Psoas muscle (tissue), 7 donors: ENCODE measurements at regions not wholly inside any gene's neighbourhood (a gene's known extent, or its start where the extent isn't known, plus 50 kb on each side); places are given as distances from the start of the nearest gene placed in this dataset.
"Not testable (repeated sequence)": the region's sequence is repeated elsewhere in the genome, so short reads cannot be mapped to it uniquely, and the experiment has no call there.

Experiments
- ATAC-seq, 4 donors: fragments of 200-7000 bp; cut with Tn5 transposase; one replicate each; pipeline ENCODE4 v1.9.1; 2020; ENCODE audit warnings: moderate library complexity in 3 of 4, mild to moderate bottlenecking in 2 of 4
- DNase-seq, 2 donors: peaks; one replicate each; pipeline ENCODE4 v3.0.0-alpha.2; 2020
- H3K27ac ChIP-seq: fragments of 200-600 bp; one replicate; pipeline ENCODE4 v1.8.0; 2022
- H3K27me3 ChIP-seq, 3 donors: fragments of 200-600 bp in 1 of 3; one replicate each; pipeline versions ENCODE4 v1.6.1 to v1.8.0; 2013 to 2022; ENCODE audit warnings: low read length in 2 of 3, mild to moderate bottlenecking in 2 of 3, moderate library complexity in 1 of 3; ENCODE audit not compliant: insufficient read depth in 3 of 3
- H3K36me3 ChIP-seq, 2 donors: fragments of 200-600 bp in 1 of 2; one replicate each; pipeline versions ENCODE4 v1.6.1 to v1.8.0; 2013 to 2022; ENCODE audit warnings: low read depth in 1 of 2, mild to moderate bottlenecking in 1 of 2, moderate library complexity in 1 of 2; ENCODE audit not compliant: insufficient read depth in 1 of 2
- H3K4me1 ChIP-seq: fragments of 200-600 bp; one replicate; pipeline ENCODE4 v1.8.0; 2022
- H3K4me3 ChIP-seq: fragments of 200-600 bp; one replicate; pipeline ENCODE4 v1.8.0; 2022; ENCODE audit warnings: mild to moderate bottlenecking
- H3K9me3 ChIP-seq: fragments of 200-600 bp; one replicate; pipeline ENCODE4 v1.8.0; 2022
- WGBS, 3 donors: extraction: QIAGEN DNeasy Blood & Tissue Kit; methylation state at CpG; one replicate each; pipeline versions ENCODE4 v1.1.6 to v1.1.7; 2013; 5-methylcytosine and 5-hydroxymethylcytosine counted together
- intact Hi-C, 2 donors: fragments of 100-400 bp; cut with DNase I; formaldehyde crosslinking; loops; one replicate each; pipeline versions ENCODE4 v1.11.0 to v1.14.2; 2022
- TF ChIP-seq, protein P1 (sequence below): fragments of 200-600 bp; IDR thresholded peaks from one replicate; pipeline ENCODE4 v1.8.0; 2022; ENCODE audit warnings: antibody characterized with exemption
- donor health status: healthy with polysubstance abuse.
- donor health status: DM: no; HTN: no; CAD: no; lungs with moderate emphysema.
- donor health status: Bipolar disorder and iron deficiency.
- donor health status: healthy.
- donor health status: DM: yes; HTN: yes; CAD: no.
- donor health status: DM: no; HTN: no; CAD: no.
- donor health status: DM: yes; HTN: yes; CAD: no.

DNA sequence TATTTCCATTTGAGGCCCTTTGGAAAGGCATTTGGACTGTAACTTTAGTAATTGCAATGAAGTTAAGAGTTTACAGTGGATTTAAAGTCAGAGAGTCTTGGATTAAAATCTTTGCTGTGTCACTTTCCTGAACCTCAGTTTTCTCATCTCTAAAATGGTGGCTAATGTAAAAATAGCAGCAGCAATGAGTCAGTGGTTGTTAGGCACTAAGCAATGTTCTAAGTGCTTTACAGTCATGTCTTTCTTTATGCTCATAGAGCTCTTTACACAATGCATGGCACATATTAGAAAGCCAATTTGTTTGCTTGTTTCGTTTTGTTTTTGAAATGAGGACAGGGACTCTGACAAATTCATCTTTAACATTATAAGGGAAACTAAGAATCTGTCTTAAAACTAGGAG lies 222.7 kb upstream of the DNAJC19 start:
- Histone ChIP-seq H3K9me3 (no peaks in the 10 kb centered on the region), H3K36me3 (no peaks in the 10 kb centered on the region), H3K27ac (no peak overlapping the region), H3K4me1 (no peaks in the 10 kb centered on the region), H3K27me3 (peaks cover 0 to 3% (median 0%) of the 10 kb centered on the region in 3 donors), H3K4me3 (no peak overlapping the region)
- DNase-seq (no peak), ATAC-seq (no peak)
- TF ChIP-seq, protein P1, sequence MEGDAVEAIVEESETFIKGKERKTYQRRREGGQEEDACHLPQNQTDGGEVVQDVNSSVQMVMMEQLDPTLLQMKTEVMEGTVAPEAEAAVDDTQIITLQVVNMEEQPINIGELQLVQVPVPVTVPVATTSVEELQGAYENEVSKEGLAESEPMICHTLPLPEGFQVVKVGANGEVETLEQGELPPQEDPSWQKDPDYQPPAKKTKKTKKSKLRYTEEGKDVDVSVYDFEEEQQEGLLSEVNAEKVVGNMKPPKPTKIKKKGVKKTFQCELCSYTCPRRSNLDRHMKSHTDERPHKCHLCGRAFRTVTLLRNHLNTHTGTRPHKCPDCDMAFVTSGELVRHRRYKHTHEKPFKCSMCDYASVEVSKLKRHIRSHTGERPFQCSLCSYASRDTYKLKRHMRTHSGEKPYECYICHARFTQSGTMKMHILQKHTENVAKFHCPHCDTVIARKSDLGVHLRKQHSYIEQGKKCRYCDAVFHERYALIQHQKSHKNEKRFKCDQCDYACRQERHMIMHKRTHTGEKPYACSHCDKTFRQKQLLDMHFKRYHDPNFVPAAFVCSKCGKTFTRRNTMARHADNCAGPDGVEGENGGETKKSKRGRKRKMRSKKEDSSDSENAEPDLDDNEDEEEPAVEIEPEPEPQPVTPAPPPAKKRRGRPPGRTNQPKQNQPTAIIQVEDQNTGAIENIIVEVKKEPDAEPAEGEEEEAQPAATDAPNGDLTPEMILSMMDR: no peak
- intact Hi-C loops: no loop called here
- WGBS, 3 donors: 72 to 81% (median 77%) methylated on average over 1 of the region's 1 CpG

DNA sequence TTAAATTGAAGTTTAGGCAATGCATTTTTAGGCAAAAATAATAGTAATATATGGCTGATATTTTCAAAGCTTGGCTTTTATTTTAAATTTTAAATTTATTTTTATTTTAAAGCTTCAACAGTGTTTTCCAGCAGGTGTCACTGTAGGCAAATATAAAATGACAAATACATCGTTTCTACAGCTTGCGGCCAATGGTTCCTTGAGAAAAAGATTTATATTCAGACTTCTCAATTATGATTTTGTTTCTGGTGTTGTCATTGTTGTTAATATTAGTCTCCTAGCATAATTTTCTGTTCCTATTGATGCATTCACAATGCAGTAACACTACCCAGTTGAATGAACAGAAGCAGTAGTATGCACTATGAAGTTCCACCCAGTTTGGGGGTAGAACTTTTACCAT lies 220.7 kb upstream of the DNAJC19 start:
- no peak for DNase-seq
- ATAC-seq: no peak
- Histone ChIP-seq H3K4me1 (no peaks in the 10 kb centered on the region), H3K27ac (no peak overlapping the region), H3K27me3 (peaks cover 0 to 3% (median 0%) of the 10 kb centered on the region in 3 donors), H3K36me3 (no peaks in the 10 kb centered on the region), H3K4me3 (no peak overlapping the region), H3K9me3 (no peaks in the 10 kb centered on the region)
- TF ChIP-seq, protein P1: peak; percentile 23
- intact Hi-C loops: no loop called here
- WGBS, 3 donors: 10 to 11% (median 11%) methylated on average over 2 of the region's 2 CpGs

DNA sequence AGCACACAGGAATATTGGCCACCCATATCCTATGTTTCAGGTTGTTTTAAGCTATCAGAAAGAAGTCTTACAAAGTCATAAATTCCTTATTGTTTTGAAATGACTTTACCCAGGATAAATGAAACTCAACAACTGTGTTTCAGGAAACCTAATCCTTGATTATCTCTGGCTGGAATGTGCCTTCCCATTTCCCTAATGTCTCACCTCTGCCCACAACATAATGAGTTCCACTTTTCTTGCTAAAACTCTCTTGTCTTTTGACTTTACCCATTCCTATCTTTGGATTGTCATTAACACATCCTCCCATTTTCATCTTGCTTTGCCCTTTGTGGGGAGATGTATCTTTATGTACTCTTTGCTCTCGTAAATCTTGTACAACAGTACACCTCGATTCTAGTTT lies 200.0 kb upstream of the DNAJC19 start:
- intact Hi-C loops: no loop called here
- TF ChIP-seq, protein P1: no peak
- H3K9me3 ChIP-seq: no peaks in the 10 kb centered on the region
- DNase-seq (no peak), ATAC-seq (no peak)
- no peaks in the 10 kb centered on the region for H3K27me3 ChIP-seq
- no peaks in the 10 kb centered on the region for H3K4me1 ChIP-seq
- H3K27ac ChIP-seq: no peak overlapping the region
- WGBS, 3 donors: 69 to 82% (median 79%) methylated on average over 2 of the region's 2 CpGs
- H3K4me3 ChIP-seq: no peak overlapping the region
- no peaks in the 10 kb centered on the region for H3K36me3 ChIP-seq

DNA sequence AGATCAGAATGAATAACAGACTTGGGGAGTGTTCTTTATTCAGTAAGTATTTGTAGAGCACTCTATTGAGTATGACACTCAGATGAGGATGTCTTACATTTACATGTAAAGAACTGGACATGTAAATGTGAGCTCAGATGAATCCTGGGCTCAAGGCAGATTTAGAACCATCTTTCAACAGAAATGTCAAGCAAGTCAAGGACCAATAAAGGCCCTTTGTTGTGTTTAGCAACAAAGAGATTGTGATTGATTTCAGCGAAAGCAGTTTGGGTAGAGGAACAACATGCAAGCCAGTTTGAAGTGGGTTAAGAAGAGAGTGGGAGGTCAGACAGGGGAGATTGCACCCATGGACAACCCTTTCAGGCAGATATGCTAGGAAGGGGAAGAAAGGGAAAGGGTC lies 194.2 kb upstream of the DNAJC19 start:
- WGBS, 3 donors: 93 to 97% (median 97%) methylated on average over 1 of the region's 1 CpG

DNA sequence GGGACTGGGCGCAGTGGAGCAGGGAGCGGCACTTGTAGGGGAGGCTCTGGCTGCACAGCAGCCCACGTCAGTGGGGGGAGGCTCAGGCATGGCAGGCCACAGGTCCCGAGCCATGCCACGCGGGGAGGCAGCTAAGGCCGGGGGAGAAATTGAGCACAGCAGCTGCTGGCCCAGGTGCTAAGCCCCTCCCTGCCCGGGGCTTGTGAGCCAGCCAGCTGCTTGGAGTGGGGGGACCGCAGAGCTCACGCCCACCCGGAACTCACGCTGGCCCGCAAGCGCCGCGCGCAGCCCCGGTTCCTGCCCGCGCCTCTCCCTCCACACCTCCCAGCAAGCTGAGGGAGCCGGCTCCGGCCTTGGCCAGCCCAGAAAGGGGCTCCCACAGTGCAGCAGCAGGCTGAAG lies 193.5 kb upstream of the DNAJC19 start:
- H3K27me3 ChIP-seq, H3K4me1 ChIP-seq, H3K9me3 ChIP-seq, H3K36me3 ChIP-seq, intact Hi-C loops, H3K4me3 ChIP-seq, DNase-seq, ATAC-seq, H3K27ac ChIP-seq: not testable (repeated sequence)
- WGBS, 3 donors: 92 to 94% (median 94%) methylated on average over 20 to 22 of the region's 22 CpGs

More for the DNA sequence above, 194.2 kb upstream of the DNAJC19 start:
- Histone ChIP-seq H3K4me3 (no peak overlapping the region), H3K27me3 (no peaks in the 10 kb centered on the region), H3K27ac (no peak overlapping the region), H3K4me1 (no peaks in the 10 kb centered on the region), H3K9me3 (no peaks in the 10 kb centered on the region), H3K36me3 (no peaks in the 10 kb centered on the region)
- ATAC-seq (no peak), DNase-seq (no peak)
- intact Hi-C loops: no loop called here
- TF ChIP-seq, protein P1: no peak
